NB4 (cell line): ENCODE measurements at regions not wholly inside any gene's neighbourhood (a gene's known extent, or its start where the extent isn't known, plus 50 kb on each side); places are given as distances from the start of the nearest gene placed in this dataset.

ENCODE experiments used
- DNase-seq: peaks from one replicate; pipeline ENCODE4 v3.0.0; 2010; ENCODE audit warnings: low read depth
- H3K4me3 ChIP-seq: one replicate; pipeline ENCODE4 v1.5.1; 2011; ENCODE audit warnings: mild to moderate bottlenecking, low read depth, low read length, moderate library complexity
- CTCF ChIP-seq: IDR thresholded peaks from one replicate; pipeline ENCODE4 v1.5.1; 2012; ENCODE audit warnings: low read depth, low read length
- MAX ChIP-seq: IDR thresholded peaks from 2 replicates; pipeline ENCODE4 v1.6.1; 2011; ENCODE audit warnings: low read depth, low read length
- MYC ChIP-seq: IDR thresholded peaks from 2 replicates; pipeline ENCODE4 v1.6.1; 2011; ENCODE audit warnings: low read depth, low read length
- POLR2A ChIP-seq: IDR thresholded peaks from 2 replicates; pipeline ENCODE4 v1.6.1; 2011; ENCODE audit warnings: mild to moderate bottlenecking; ENCODE audit not compliant: insufficient read length; ENCODE audit errors: extremely low read depth

DNA sequence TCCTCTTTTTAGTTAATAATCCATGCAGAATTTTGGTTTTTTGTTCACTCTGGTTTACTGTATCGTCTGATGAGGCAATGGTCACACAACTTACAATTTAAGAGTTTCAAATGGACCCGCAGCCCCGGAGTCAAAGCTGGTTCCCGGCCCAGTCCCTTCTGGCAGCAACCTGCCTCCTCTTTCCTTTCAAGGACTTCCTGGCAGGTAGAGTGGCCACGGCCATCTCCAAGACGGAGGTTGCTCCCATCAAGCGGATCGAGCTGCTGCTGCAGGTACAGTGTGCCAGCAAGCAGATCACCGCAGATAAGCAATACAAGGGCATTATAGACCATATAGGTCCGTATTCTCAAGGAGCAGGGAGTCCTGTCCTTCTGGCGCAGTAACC lies 218.2 kb downstream of the GJA1 start:
- no peak overlapping the region for H3K4me3 ChIP-seq
- TF ChIP-seq POLR2A (no peak), CTCF (no peak), MYC (no peak), MAX (no peak)
- DNase-seq: no peak

- H3K4me3 ChIP-seq: no peak overlapping the region
- TF ChIP-seq POLR2A: no peak
- TF ChIP-seq CTCF: no peak
- no peak for TF ChIP-seq MYC
- no peak for TF ChIP-seq MAX
- DNase-seq: no peak
These were observed 222.5 kb downstream of the GJA1 start for GRCh38 chr6:121657972-121658371.

GRCh38 chr6:121660277-121660676 lies 224.8 kb downstream of the GJA1 start:
- no peak for DNase-seq
- no peak overlapping the region for H3K4me3 ChIP-seq
- TF ChIP-seq CTCF (no peak), POLR2A (no peak), MYC (no peak), MAX (no peak)

- DNase-seq: no peak
- TF ChIP-seq POLR2A (no peak), MYC (no peak), CTCF (no peak)
These were observed 227.9 kb downstream of the GJA1 start for GRCh38 chr6:121663292-121663810.

GRCh38 chr6:121664158-121664557 lies 228.7 kb downstream of the GJA1 start:
- no peak overlapping the region for H3K4me3 ChIP-seq
- TF ChIP-seq MAX: no peak
- no peak for DNase-seq

More at GRCh38 chr6:121663292-121663810, 227.9 kb downstream of the GJA1 start:
- H3K4me3 ChIP-seq: no peak overlapping the region

DNA sequence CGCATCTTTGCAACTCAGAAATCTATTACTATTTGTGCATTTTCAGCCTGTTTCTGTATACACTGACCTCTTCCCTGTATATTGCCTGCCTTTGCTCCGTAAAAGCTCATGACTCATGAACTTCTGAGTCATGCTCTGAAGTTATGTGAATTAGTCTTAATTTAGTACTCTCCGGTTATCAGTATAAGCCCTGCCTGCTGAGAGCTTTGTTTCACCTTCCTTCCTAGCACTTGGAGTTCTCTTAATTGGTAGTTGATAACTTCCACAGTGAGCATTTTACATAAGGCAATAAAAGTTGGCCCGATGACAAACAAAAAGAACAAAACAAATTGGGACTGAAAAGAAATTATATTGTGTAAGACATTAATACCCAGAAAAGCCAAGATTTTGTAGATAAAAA lies 231.4 kb downstream of the GJA1 start:
- peak; percentile 85 for DNase-seq
- H3K4me3 ChIP-seq: no peak overlapping the region
- TF ChIP-seq POLR2A (no peak), MYC (no peak), CTCF (no peak), MAX (no peak)
